Endodermal cell (in vitro differentiated cells): ENCODE measurements at regions not wholly inside any gene's neighbourhood (a gene's known extent, or its start where the extent isn't known, plus 50 kb on each side); places are given as distances from the start of the nearest gene placed in this dataset.

Source experiments
- DNase-seq: peaks from one replicate; pipeline ENCODE4 v3.0.0-alpha.2; 2017
- H3K27ac ChIP-seq: 2 replicates; pipeline ENCODE4 v1.5.1; 2013; ENCODE audit warnings: mild to moderate bottlenecking, low read depth, low read length, moderate library complexity
- H3K27me3 ChIP-seq: 2 replicates; pipeline ENCODE4 v1.6.1; 2013; ENCODE audit warnings: mild to moderate bottlenecking, low read length, moderate library complexity; ENCODE audit not compliant: insufficient read depth, control insufficient read depth, poor library complexity, severe bottlenecking
- H3K36me3 ChIP-seq: 2 replicates; pipeline ENCODE4 v1.7.0; 2013; ENCODE audit warnings: mild to moderate bottlenecking, low read length, moderate library complexity; ENCODE audit not compliant: control insufficient read depth, insufficient read depth
- H3K4me1 ChIP-seq: one replicate; pipeline ENCODE4 v1.7.0; 2013; ENCODE audit warnings: low read length; ENCODE audit not compliant: control insufficient read depth, insufficient read depth
- H3K4me3 ChIP-seq: 2 replicates; pipeline ENCODE4 v1.5.1; 2013; ENCODE audit warnings: mild to moderate bottlenecking, low read length, moderate library complexity
- H3K9ac ChIP-seq: 2 replicates; pipeline ENCODE4 v1.6.1; 2013; ENCODE audit warnings: mild to moderate bottlenecking, low read length, moderate library complexity; ENCODE audit not compliant: poor library complexity, severe bottlenecking; ENCODE audit errors: extremely low read depth
- H3K9me3 ChIP-seq: 2 replicates; pipeline ENCODE4 v1.6.1; 2013; ENCODE audit warnings: mild to moderate bottlenecking, low read length, moderate library complexity; ENCODE audit not compliant: control insufficient read depth
- H3K27ac Mint-ChIP-seq: 2 replicates; pipeline ENCODE4 v1.8.0; 2020; ENCODE audit warnings: mixed read lengths
- H3K27me3 Mint-ChIP-seq: 2 replicates; pipeline ENCODE4 v1.8.0; 2021; ENCODE audit warnings: mild to moderate bottlenecking, mixed read lengths; ENCODE audit not compliant: insufficient read depth
- H3K36me3 Mint-ChIP-seq: 2 replicates; pipeline ENCODE4 v1.8.0; 2020; ENCODE audit warnings: low read depth, mixed read lengths
- H3K4me1 Mint-ChIP-seq: 2 replicates; pipeline ENCODE4 v1.8.0; 2020; ENCODE audit warnings: mixed read lengths
- H3K4me3 Mint-ChIP-seq: 2 replicates; pipeline ENCODE4 v1.8.0; 2020; ENCODE audit warnings: mild to moderate bottlenecking, moderate library complexity, mixed read lengths
- H3K9me3 Mint-ChIP-seq: 2 replicates; pipeline ENCODE4 v1.8.0; 2020; ENCODE audit warnings: mild to moderate bottlenecking, mixed read lengths
- WGBS, 2 experiments: methylation state at CpG; one replicate each; pipeline versions ENCODE4 v1.1.5 to v1.1.7; 2013; ENCODE audit warnings: missing lambda C conversion rate in 2 of 2, mixed read lengths in 1 of 2; ENCODE audit not compliant: insufficient coverage in 1 of 2, insufficient read length in 1 of 2; 5-methylcytosine and 5-hydroxymethylcytosine counted together
- TF ChIP-seq, protein P1 (sequence below): fragments of 200-600 bp; sonication (generic); conservative IDR thresholded peaks from 2 replicates; pipeline ENCODE4 v1.5.0; 2021; ENCODE audit warnings: antibody characterized with exemption, mild to moderate bottlenecking

- H3K27ac Mint-ChIP-seq, result no peak overlapping the region
- no peaks in the 10 kb centered on the region for H3K36me3 ChIP-seq
- H3K27ac ChIP-seq, result no peak overlapping the region
- WGBS, 2 experiments, result 94 to 95% methylated on average over 5 of the region's 5 CpGs
- no peak for DNase-seq
- H3K36me3 Mint-ChIP-seq, result no peaks in the 10 kb centered on the region
- H3K4me3 Mint-ChIP-seq, result no peak overlapping the region
- H3K9ac ChIP-seq, result no peak overlapping the region
- H3K27me3 Mint-ChIP-seq, result peaks cover 5% of the 10 kb centered on the region
- TF ChIP-seq, protein P1, sequence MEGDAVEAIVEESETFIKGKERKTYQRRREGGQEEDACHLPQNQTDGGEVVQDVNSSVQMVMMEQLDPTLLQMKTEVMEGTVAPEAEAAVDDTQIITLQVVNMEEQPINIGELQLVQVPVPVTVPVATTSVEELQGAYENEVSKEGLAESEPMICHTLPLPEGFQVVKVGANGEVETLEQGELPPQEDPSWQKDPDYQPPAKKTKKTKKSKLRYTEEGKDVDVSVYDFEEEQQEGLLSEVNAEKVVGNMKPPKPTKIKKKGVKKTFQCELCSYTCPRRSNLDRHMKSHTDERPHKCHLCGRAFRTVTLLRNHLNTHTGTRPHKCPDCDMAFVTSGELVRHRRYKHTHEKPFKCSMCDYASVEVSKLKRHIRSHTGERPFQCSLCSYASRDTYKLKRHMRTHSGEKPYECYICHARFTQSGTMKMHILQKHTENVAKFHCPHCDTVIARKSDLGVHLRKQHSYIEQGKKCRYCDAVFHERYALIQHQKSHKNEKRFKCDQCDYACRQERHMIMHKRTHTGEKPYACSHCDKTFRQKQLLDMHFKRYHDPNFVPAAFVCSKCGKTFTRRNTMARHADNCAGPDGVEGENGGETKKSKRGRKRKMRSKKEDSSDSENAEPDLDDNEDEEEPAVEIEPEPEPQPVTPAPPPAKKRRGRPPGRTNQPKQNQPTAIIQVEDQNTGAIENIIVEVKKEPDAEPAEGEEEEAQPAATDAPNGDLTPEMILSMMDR, result no peak
- peaks cover 8% of the 10 kb centered on the region for H3K4me1 ChIP-seq
- no peak overlapping the region for H3K4me3 ChIP-seq
- H3K4me1 Mint-ChIP-seq, result peaks cover 9% of the 10 kb centered on the region
- no peaks in the 10 kb centered on the region for H3K9me3 ChIP-seq
- H3K27me3 ChIP-seq, result no peaks in the 10 kb centered on the region
- H3K9me3 Mint-ChIP-seq, result no peaks in the 10 kb centered on the region
These were observed 50.3 kb upstream of the EHF start for GRCh38 chr11:34570584-34570983.
